KMS-11 (cell line): ENCODE measurements at regions not wholly inside any gene's neighbourhood (a gene's known extent, or its start where the extent isn't known, plus 50 kb on each side); places are given as distances from the start of the nearest gene placed in this dataset.

Experiments
- H2AFZ ChIP-seq: fragments of 200-600 bp; sonication (generic); 2 replicates; pipeline ENCODE4 v1.6.1; 2016; ENCODE audit warnings: antibody characterized with exemption, mixed run types, low read depth
- H3K27ac ChIP-seq: fragments of 200-600 bp; sonication (generic); 2 replicates; pipeline ENCODE4 v1.6.1; 2016; ENCODE audit warnings: mild to moderate bottlenecking, mixed run types
- H3K27me3 ChIP-seq: fragments of 200-600 bp; sonication (generic); 2 replicates; pipeline ENCODE4 v1.6.1; 2017; ENCODE audit warnings: mild to moderate bottlenecking, low read depth, mixed run types, moderate library complexity; ENCODE audit not compliant: insufficient read depth
- H3K36me3 ChIP-seq: fragments of 200-600 bp; sonication (generic); 2 replicates; pipeline ENCODE4 v1.6.1; 2017; ENCODE audit warnings: mild to moderate bottlenecking, mixed run types; ENCODE audit not compliant: insufficient read depth
- H3K4me1 ChIP-seq: fragments of 200-600 bp; sonication (generic); 2 replicates; pipeline ENCODE4 v1.6.1; 2016; ENCODE audit warnings: mild to moderate bottlenecking, low read depth, mixed run types; ENCODE audit not compliant: poor library complexity, severe bottlenecking
- H3K4me2 ChIP-seq: fragments of 200-600 bp; sonication (generic); 2 replicates; pipeline ENCODE4 v1.7.0; 2016; ENCODE audit warnings: mild to moderate bottlenecking, mixed run types
- H3K4me3 ChIP-seq: fragments of 200-600 bp; sonication (generic); IDR thresholded peaks from 2 replicates; pipeline ENCODE4 v1.6.1; 2017; ENCODE audit warnings: low read depth, low read length, mixed read lengths; ENCODE audit not compliant: insufficient read depth
- H3K79me2 ChIP-seq: fragments of 200-600 bp; sonication (generic); 2 replicates; pipeline ENCODE4 v1.6.1; 2016; ENCODE audit warnings: low read depth, mixed run types; ENCODE audit not compliant: insufficient read depth
- H3K9ac ChIP-seq: fragments of 200-600 bp; sonication (generic); 2 replicates; pipeline ENCODE4 v1.6.1; 2016; ENCODE audit warnings: mild to moderate bottlenecking, mixed run types
- H4K20me1 ChIP-seq: fragments of 200-600 bp; sonication (generic); 2 replicates; pipeline ENCODE4 v1.6.1; 2016; ENCODE audit warnings: mild to moderate bottlenecking, mixed run types; ENCODE audit not compliant: insufficient read depth
- CTCF ChIP-seq: fragments of 200-600 bp; sonication (generic); conservative IDR thresholded peaks from 2 replicates; pipeline ENCODE4 v1.6.1; 2017; ENCODE audit warnings: low read depth, mild to moderate bottlenecking, antibody characterized with exemption, low read length, moderate library complexity, mixed read lengths

GRCh38 chr12:124517260-124518050, 50.0 kb downstream of the NCOR2 start:
- H3K4me1 ChIP-seq: no peaks in the 10 kb centered on the region
- H3K27me3 ChIP-seq: no peaks in the 10 kb centered on the region
- H4K20me1 ChIP-seq: no peaks in the 10 kb centered on the region
- no peak overlapping the region for H3K27ac ChIP-seq
- H2AFZ ChIP-seq: no peak overlapping the region
- no peaks in the 10 kb centered on the region; the same call in 1 of the 2 replicates for H3K79me2 ChIP-seq
- no peak overlapping the region for H3K4me3 ChIP-seq
- TF ChIP-seq CTCF: no peak
- H3K36me3 ChIP-seq: no peaks in the 10 kb centered on the region
- H3K9ac ChIP-seq: no peak overlapping the region
- H3K4me2 ChIP-seq: no peak overlapping the region

DNA sequence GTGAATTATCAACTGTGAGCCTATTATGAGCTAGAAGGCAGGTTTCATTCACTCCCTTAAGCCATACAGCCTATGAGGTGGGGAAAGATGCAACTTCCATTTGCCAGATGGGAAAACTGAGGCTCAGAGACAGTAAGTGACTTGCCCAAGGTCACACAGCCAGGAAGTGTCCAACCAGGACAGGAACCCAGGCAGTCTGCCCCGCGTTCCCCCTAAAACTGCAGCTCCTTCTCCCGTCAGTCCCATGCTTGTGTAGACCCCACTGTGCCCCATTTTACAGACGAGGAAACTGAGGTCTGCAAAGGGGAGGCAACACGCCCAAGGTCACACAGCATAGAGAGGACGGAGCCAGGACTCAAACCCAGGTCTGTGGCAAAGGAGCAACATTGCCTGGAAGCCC, 50.6 kb downstream of the NCOR2 start:
- H3K79me2 ChIP-seq: no peaks in the 10 kb centered on the region; the same call in 1 of the 2 replicates
- H3K27ac ChIP-seq: no peak overlapping the region
- no peak overlapping the region for H2AFZ ChIP-seq
- no peaks in the 10 kb centered on the region for H3K36me3 ChIP-seq
- no peak overlapping the region for H3K4me3 ChIP-seq
- no peak overlapping the region for H3K4me2 ChIP-seq
- no peak overlapping the region for H3K9ac ChIP-seq
- H4K20me1 ChIP-seq: no peaks in the 10 kb centered on the region
- H3K4me1 ChIP-seq: no peaks in the 10 kb centered on the region
- no peak for TF ChIP-seq CTCF
- H3K27me3 ChIP-seq: no peaks in the 10 kb centered on the region

DNA sequence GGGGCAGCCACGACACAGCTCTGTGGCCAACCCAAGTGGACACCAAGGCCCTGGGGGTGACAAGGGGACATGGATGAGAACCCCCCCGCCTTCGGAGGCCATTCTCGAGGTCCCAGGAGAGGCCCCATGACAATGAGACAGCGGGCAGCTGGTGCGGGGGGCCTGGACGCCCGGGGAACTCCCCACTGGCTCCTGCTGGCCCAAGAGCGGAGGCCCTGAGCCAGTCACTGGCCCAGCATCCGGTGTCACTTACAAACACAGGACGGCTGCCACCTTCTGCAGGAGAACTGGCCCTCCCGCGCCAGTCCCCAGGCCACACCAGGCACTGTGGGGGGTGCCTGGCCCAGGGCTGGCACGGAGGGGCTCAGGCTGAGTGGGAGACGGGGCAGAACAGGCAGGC, 51.4 kb downstream of the NCOR2 start:
- Histone ChIP-seq H3K4me3 (no peak overlapping the region), H3K9ac (no peak overlapping the region), H2AFZ (no peak overlapping the region)

More for the DNA sequence above, 51.4 kb downstream of the NCOR2 start:
- H3K4me2 ChIP-seq: no peak overlapping the region
- no peaks in the 10 kb centered on the region for H3K27me3 ChIP-seq
- H3K27ac ChIP-seq: no peak overlapping the region
- no peaks in the 10 kb centered on the region for H4K20me1 ChIP-seq
- TF ChIP-seq CTCF: no peak
- H3K79me2 ChIP-seq: no peaks in the 10 kb centered on the region; the same call in 1 of the 2 replicates
- H3K4me1 ChIP-seq: no peaks in the 10 kb centered on the region
- H3K36me3 ChIP-seq: no peaks in the 10 kb centered on the region
